ENCODE measurements at regions not wholly inside any gene's neighbourhood (a gene's known extent, or its start where the extent isn't known, plus 50 kb on each side); places are given as distances from the start of the nearest gene placed in this dataset.

DNA sequence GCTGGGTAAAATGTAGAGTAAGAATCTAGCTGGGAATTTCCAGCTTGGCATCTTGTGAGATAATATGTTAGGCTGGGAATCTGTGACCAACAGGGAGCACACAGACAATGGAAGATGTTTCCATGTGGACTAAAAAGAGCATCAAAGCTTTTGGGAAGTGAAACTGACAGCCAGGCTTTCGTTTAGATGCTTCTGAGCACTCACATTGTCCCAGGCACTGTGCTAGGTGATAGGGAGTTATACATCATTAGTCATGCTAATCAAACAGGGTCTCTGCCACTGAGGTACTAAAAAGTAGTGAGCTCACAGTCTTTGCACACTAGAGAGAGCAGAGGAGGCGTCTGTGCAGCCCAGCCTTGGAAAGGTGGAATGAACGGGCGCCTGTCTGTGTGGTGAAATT lies 101.9 kb upstream of the SCOC start:
- H3K36me3 ChIP-seq (ENCODE audit: control insufficient read depth, insufficient read depth, low read length, severe bottlenecking) = no peaks in the 10 kb centered on the region
- H3K9ac ChIP-seq (ENCODE audit: low read length) = no peak overlapping the region
- H3K27me3 ChIP-seq (replicated peaks; ENCODE audit: control insufficient read depth, insufficient read depth, low read length) = no peaks in the 10 kb centered on the region
- H3K4me1 ChIP-seq (ENCODE audit: control insufficient read depth, insufficient read depth, low read length) = no peaks in the 10 kb centered on the region
- H3K4me3 ChIP-seq (ENCODE audit: low read length) = no peak overlapping the region
- DNase-seq (ENCODE audit: low read depth) = no peak
- no peaks in the 10 kb centered on the region for H3K9me3 ChIP-seq (ENCODE audit: control insufficient read depth, low read length)

DNA sequence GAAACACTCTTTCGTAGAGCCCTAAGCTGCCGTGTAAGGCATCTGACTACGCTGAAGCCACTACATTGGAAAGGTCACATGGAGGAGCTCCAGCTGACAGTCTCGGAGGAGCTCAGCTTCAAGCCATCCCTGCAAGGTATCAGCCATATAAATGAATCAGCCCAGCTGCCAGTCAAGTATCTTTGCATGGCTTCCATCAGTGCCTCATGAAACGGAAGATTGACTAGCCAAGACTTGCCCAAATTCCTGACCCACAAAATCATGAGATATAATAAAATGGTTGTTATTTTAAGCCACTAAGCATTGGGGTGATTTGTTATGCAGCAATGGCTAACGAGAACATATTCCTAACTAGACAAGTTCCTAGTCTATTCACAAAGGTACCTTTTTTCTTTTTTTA lies 104.1 kb upstream of the SCOC start:
- Histone ChIP-seq H3K4me1 (ENCODE audit: control insufficient read depth, insufficient read depth, low read length) (no peaks in the 10 kb centered on the region), H3K9ac (ENCODE audit: low read length) (no peak overlapping the region), H3K4me3 (ENCODE audit: low read length) (no peak overlapping the region), H3K9me3 (ENCODE audit: control insufficient read depth, low read length) (no peaks in the 10 kb centered on the region), H3K36me3 (ENCODE audit: control insufficient read depth, insufficient read depth, low read length, severe bottlenecking) (no peaks in the 10 kb centered on the region), H3K27me3 (replicated peaks; ENCODE audit: control insufficient read depth, insufficient read depth, low read length) (no peaks in the 10 kb centered on the region)
- no peak for DNase-seq (ENCODE audit: low read depth)

DNA sequence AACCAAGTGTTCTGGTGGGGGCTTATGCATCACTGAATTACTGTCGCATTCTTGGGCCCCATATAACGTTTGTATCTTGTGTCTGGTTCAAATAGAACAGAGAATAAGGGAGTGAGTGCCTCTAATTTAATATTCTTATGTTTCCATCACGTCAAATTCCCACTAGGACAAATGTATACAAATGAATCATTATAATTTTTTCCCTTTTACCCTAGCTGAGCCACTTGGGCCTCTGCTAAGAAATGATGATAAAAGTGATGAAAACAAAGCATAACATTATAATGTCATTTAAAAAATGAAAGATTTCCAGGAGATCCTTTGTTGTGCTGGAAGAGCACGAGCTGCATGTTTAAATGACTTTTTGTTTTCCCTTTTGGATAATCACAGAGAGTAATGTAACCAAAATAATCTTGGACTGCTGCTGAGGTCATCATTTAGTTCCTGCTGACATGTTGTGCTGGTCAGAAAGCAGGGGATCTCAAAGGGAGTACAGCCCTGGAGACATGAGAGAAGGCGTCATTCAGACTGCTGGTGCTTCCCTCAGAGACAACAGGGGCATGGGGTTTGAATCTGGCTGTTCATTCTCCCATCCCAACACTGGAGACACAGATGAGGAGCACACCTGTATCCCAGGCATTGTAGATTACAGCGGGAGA lies 105.1 kb upstream of the SCOC start:
- no peak overlapping the region for H3K9ac ChIP-seq (ENCODE audit: low read length)
- H3K27me3 ChIP-seq (replicated peaks; ENCODE audit: control insufficient read depth, insufficient read depth, low read length) = no peaks in the 10 kb centered on the region
- no peaks in the 10 kb centered on the region for H3K9me3 ChIP-seq (ENCODE audit: control insufficient read depth, low read length)
- H3K36me3 ChIP-seq (ENCODE audit: control insufficient read depth, insufficient read depth, low read length, severe bottlenecking) = no peaks in the 10 kb centered on the region
- no peak for DNase-seq (ENCODE audit: low read depth)
- H3K4me1 ChIP-seq (ENCODE audit: control insufficient read depth, insufficient read depth, low read length) = no peaks in the 10 kb centered on the region
- H3K4me3 ChIP-seq (ENCODE audit: low read length) = no peak overlapping the region

DNA sequence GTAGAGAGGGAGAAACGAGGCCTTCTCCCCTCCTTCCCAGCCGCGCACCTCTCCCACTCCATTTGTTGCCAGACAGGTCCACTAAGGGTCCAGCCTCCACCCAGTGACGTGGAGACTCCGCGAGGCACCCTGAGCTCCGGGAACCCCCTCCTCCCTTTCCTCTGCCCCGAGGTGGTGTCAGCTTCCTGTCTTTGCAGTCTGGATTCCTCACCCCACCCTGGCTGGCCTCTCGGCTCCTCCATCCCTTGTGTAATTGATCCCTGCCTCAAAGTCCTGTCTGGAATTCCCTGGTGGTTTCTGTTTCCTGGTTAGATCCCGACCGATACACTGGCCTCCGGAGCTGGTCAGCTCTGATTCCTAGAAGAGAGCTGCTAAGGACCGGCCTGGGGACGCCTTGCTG lies 105.9 kb upstream of the SCOC start:
- no peak for DNase-seq (ENCODE audit: low read depth)
- H3K36me3 ChIP-seq (ENCODE audit: control insufficient read depth, insufficient read depth, low read length, severe bottlenecking) = no peaks in the 10 kb centered on the region
- H3K9me3 ChIP-seq (ENCODE audit: control insufficient read depth, low read length) = no peaks in the 10 kb centered on the region
- H3K9ac ChIP-seq (ENCODE audit: low read length) = no peak overlapping the region
- H3K4me1 ChIP-seq (ENCODE audit: control insufficient read depth, insufficient read depth, low read length) = no peaks in the 10 kb centered on the region
- H3K27me3 ChIP-seq (replicated peaks; ENCODE audit: control insufficient read depth, insufficient read depth, low read length) = no peaks in the 10 kb centered on the region
- no peak overlapping the region for H3K4me3 ChIP-seq (ENCODE audit: low read length)

DNA sequence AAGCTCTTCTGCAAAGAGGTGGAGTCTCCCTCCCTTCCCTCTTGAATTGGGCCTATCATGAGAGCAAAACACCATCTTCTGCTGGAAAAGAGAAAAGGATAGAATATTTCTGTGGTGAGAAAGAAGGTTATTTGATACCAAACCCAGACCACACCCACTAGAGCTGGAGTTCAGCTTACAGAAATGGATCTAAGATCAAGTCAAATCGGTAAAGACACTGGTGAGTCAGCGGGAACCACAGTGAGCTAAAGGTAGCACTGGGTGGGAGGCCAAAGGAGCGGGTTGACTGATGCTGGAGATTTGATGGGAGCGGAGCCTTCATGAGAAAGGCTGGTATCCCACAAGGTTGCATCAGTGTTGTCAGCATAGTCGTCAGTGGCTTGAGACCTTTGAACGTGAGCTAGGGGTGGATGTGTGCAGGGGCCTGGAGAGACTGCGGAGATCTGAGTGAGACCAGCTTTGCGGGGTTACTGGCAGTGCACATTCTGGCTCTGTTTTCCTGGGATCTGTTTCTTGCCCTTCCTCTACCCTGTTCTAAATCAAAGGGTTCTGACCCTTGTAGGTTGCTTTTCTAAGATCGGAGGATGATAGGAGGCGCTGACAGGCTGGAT lies 106.4 kb upstream of the SCOC start:
- Histone ChIP-seq H3K4me1 (ENCODE audit: control insufficient read depth, insufficient read depth, low read length) (no peaks in the 10 kb centered on the region), H3K36me3 (ENCODE audit: control insufficient read depth, insufficient read depth, low read length, severe bottlenecking) (no peaks in the 10 kb centered on the region), H3K9ac (ENCODE audit: low read length) (no peak overlapping the region), H3K4me3 (ENCODE audit: low read length) (no peak overlapping the region), H3K9me3 (ENCODE audit: control insufficient read depth, low read length) (no peaks in the 10 kb centered on the region), H3K27me3 (replicated peaks; ENCODE audit: control insufficient read depth, insufficient read depth, low read length) (no peaks in the 10 kb centered on the region)
- DNase-seq (ENCODE audit: low read depth) = peak; percentile 65

DNA sequence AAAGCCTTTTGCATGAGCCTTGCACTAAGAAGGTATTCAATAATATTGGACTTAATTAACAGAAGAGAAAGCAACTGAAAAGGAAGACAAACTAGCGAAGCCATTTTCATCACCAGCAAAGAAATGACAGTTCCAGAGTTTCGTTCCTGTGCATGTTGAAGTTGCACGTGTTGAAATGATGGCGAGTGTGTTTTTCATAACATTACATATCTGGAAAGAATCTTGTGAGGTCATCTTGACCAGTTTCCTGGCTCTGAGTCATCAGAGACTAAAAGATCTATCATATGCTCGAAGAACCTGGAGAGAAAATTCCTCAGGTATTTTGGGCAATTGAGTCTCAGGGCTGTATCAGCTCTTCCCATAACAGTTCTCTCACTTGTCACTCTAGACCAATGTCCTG lies 106.2 kb upstream of the MAML3 start:
- H3K27me3 ChIP-seq (replicated peaks; ENCODE audit: control insufficient read depth, insufficient read depth, low read length) = no peaks in the 10 kb centered on the region
- H3K9me3 ChIP-seq (ENCODE audit: control insufficient read depth, low read length) = no peaks in the 10 kb centered on the region
- no peaks in the 10 kb centered on the region for H3K36me3 ChIP-seq (ENCODE audit: control insufficient read depth, insufficient read depth, low read length, severe bottlenecking)
- no peak overlapping the region for H3K4me3 ChIP-seq (ENCODE audit: low read length)
- DNase-seq (ENCODE audit: low read depth) = peak; percentile 76
- no peak overlapping the region for H3K9ac ChIP-seq (ENCODE audit: low read length)
- H3K4me1 ChIP-seq (ENCODE audit: control insufficient read depth, insufficient read depth, low read length) = peaks cover 19% of the 10 kb centered on the region

DNA sequence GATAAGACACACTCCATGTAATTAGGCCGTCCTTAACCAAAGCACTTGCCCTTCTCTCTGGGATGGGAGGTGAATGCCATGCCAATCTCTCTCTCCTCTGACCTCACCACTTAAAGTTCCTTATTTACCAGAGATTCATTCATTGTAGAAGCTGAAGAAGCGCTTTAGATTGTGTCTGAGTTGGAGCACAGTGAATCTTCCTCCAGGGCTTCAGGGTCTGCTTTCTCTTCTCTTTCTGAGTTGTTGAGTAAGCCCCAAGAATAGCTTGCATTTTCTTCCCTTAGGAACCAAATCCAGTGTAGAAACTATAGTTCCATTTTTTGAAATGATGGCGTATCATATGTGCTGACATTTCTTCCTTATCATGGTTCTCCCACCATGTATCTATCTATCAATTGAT lies 104.5 kb upstream of the MAML3 start:
- Histone ChIP-seq H3K36me3 (ENCODE audit: control insufficient read depth, insufficient read depth, low read length, severe bottlenecking) (no peaks in the 10 kb centered on the region), H3K27me3 (replicated peaks; ENCODE audit: control insufficient read depth, insufficient read depth, low read length) (no peaks in the 10 kb centered on the region), H3K4me1 (ENCODE audit: control insufficient read depth, insufficient read depth, low read length) (peaks cover 19% of the 10 kb centered on the region), H3K9me3 (ENCODE audit: control insufficient read depth, low read length) (no peaks in the 10 kb centered on the region), H3K4me3 (ENCODE audit: low read length) (no peak overlapping the region), H3K9ac (ENCODE audit: low read length) (no peak overlapping the region)
- DNase-seq (ENCODE audit: low read depth) = no peak

DNA sequence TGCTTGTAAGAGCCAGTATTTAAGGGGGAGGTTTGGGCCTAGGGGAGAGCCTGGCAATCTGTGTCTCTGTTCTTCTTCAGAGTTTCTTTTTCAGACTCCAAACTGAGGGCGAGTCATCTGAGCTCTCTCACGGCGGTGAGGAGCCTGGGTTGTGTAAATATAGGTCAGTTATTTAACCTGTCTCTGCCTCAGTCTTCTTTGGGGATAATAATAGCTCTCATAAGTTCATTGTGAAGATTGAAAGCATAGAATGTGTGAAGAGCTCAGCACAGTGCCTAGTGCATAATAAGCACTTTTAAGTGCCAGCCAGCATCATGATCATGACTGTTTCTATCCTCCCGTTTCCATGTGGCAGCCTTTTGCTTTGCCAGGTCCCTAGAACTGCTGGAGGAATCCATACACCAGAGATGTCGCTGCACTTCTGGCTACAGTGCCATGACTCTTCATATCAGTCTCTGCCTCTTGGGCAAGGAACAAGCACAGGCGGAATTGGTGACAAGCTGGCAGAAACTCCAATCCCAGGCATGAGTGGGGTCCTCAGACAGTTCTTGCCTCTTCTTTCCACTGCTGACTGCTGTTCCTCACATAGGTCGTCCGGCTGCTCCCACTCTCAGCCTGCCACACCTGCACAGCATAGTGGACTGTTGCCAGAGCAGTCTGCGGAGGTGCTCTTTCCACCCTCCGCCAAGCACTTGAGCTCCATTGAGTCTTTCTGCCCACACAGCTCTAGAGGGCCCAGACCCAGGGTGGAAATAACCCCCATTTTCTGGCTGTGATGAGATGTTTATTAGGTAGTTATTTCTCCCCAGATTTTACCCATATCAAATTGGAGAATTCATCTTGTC lies 103.7 kb upstream of the MAML3 start:
- Histone ChIP-seq H3K9ac (ENCODE audit: low read length) (no peak overlapping the region), H3K4me3 (ENCODE audit: low read length) (no peak overlapping the region), H3K27me3 (replicated peaks; ENCODE audit: control insufficient read depth, insufficient read depth, low read length) (no peaks in the 10 kb centered on the region), H3K9me3 (ENCODE audit: control insufficient read depth, low read length) (no peaks in the 10 kb centered on the region), H3K4me1 (ENCODE audit: control insufficient read depth, insufficient read depth, low read length) (peaks cover 19% of the 10 kb centered on the region), H3K36me3 (ENCODE audit: control insufficient read depth, insufficient read depth, low read length, severe bottlenecking) (no peaks in the 10 kb centered on the region)
- peak; percentile 47 for DNase-seq (ENCODE audit: low read depth)

DNA sequence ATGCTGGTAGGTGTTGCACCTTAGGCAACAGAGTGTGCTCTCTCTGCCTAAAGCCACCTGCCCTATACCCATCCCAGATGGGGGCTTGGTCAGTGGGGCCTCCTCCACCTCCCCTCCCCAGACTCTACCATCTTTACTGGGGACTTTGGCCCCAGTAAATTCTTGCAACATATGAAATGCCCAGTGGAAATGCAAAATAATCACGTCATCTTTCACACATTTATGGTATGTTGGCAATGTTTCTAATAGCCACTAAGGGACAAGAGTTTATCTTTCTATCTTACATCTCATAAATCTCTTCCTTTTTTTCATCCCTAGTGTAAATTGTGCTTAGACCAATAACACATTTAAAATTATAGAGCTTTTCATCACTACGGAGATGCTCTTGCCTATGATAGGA lies 103.0 kb upstream of the MAML3 start:
- Histone ChIP-seq H3K9me3 (ENCODE audit: control insufficient read depth, low read length) (no peaks in the 10 kb centered on the region), H3K27me3 (replicated peaks; ENCODE audit: control insufficient read depth, insufficient read depth, low read length) (no peaks in the 10 kb centered on the region), H3K4me1 (ENCODE audit: control insufficient read depth, insufficient read depth, low read length) (peaks cover 19% of the 10 kb centered on the region), H3K36me3 (ENCODE audit: control insufficient read depth, insufficient read depth, low read length, severe bottlenecking) (no peaks in the 10 kb centered on the region), H3K9ac (ENCODE audit: low read length) (no peak overlapping the region), H3K4me3 (ENCODE audit: low read length) (no peak overlapping the region)
- DNase-seq (ENCODE audit: low read depth) = no peak

DNA sequence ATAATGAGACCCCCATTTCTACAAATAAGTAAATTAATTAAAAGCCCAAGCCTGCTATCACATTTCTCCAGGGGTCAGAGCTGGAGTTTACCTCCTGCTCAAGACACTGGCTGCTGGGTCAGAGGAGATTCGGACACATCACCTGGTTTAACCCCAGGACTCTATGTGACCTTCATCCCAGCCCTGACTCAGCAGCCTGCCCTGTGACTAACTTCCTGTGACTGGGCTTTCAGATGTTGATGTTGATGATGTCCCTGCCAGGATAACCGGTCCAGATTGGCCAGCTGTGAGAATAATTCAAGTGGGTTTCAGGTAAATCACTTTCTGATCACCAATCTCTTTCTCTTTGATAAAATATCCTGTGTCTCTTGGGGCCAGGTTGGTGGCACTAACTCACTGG lies 102.4 kb upstream of the MAML3 start:
- H3K9ac ChIP-seq (ENCODE audit: low read length) = no peak overlapping the region
- no peaks in the 10 kb centered on the region for H3K27me3 ChIP-seq (replicated peaks; ENCODE audit: control insufficient read depth, insufficient read depth, low read length)
- H3K36me3 ChIP-seq (ENCODE audit: control insufficient read depth, insufficient read depth, low read length, severe bottlenecking) = no peaks in the 10 kb centered on the region
- H3K4me1 ChIP-seq (ENCODE audit: control insufficient read depth, insufficient read depth, low read length) = peaks cover 19% of the 10 kb centered on the region
- no peak for DNase-seq (ENCODE audit: low read depth)
- H3K4me3 ChIP-seq (ENCODE audit: low read length) = no peak overlapping the region
- H3K9me3 ChIP-seq (ENCODE audit: control insufficient read depth, low read length) = no peaks in the 10 kb centered on the region

DNA sequence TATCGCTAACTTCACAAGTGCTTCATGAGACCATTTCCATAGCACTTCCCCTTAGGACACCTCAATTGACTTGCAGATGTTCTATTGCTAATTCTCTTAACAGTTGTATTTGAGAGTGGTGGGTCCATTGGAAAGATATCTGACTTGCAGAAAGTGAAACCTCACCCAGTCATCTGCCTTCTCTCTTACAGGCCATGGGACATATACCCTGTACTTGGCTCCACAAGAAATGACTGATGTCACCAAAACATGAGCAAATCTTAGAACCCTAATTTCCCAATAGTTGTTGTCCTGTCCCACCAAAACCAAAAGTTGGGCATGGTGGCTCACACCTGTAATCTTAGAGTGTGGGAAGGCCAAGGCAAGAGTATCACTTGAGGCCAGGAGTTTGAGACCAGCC lies 101.9 kb upstream of the MAML3 start:
- Histone ChIP-seq H3K4me3 (ENCODE audit: low read length) (no peak overlapping the region), H3K36me3 (ENCODE audit: control insufficient read depth, insufficient read depth, low read length, severe bottlenecking) (no peaks in the 10 kb centered on the region), H3K9me3 (ENCODE audit: control insufficient read depth, low read length) (no peaks in the 10 kb centered on the region), H3K9ac (ENCODE audit: low read length) (no peak overlapping the region), H3K27me3 (replicated peaks; ENCODE audit: control insufficient read depth, insufficient read depth, low read length) (no peaks in the 10 kb centered on the region), H3K4me1 (ENCODE audit: control insufficient read depth, insufficient read depth, low read length) (peaks cover 19% of the 10 kb centered on the region)
- DNase-seq (ENCODE audit: low read depth) = no peak
